BLaER1 (cell line): ENCODE measurements at regions not wholly inside any gene's neighbourhood (a gene's known extent, or its start where the extent isn't known, plus 50 kb on each side); places are given as distances from the start of the nearest gene placed in this dataset.

Experiments used
- H3K27ac ChIP-seq: shearing (Covaris generic); formaldehyde crosslinking; 2 replicates; pipeline ENCODE4 v1.8.1; 2022
- H3K27me3 ChIP-seq: shearing (Covaris generic); formaldehyde crosslinking; 2 replicates; pipeline ENCODE4 v1.8.1; 2022
- H3K36me3 ChIP-seq: shearing (Covaris generic); formaldehyde crosslinking; 2 replicates; pipeline ENCODE4 v1.8.1; 2022
- H3K4me1 ChIP-seq: shearing (Covaris generic); formaldehyde crosslinking; 2 replicates; pipeline ENCODE4 v1.8.1; 2022
- H3K4me2 ChIP-seq: shearing (Covaris generic); formaldehyde crosslinking; 2 replicates; pipeline ENCODE4 v1.8.1; 2022
- H3K4me3 ChIP-seq: shearing (Covaris generic); formaldehyde crosslinking; 2 replicates; pipeline ENCODE4 v1.8.1; 2022
- H3K9ac ChIP-seq: shearing (Covaris generic); formaldehyde crosslinking; 2 replicates; pipeline ENCODE4 v1.8.1; 2022
- H3K9me3 ChIP-seq: shearing (Covaris generic); formaldehyde crosslinking; 2 replicates; pipeline ENCODE4 v1.8.1; 2022
- H4K20me1 ChIP-seq: shearing (Covaris generic); formaldehyde crosslinking; 2 replicates; pipeline ENCODE4 v1.8.1; 2022
- Cebpa-rat ChIP-seq: shearing (Covaris generic); IDR thresholded peaks from 2 replicates; pipeline ENCODE4 v1.8.1; 2022

- H3K4me3 ChIP-seq = no peak overlapping the region
- H3K4me2 ChIP-seq = no peak overlapping the region
- H3K9me3 ChIP-seq = no peaks in the 10 kb centered on the region
- H3K27ac ChIP-seq = no peak overlapping the region
- no peaks in the 10 kb centered on the region for H4K20me1 ChIP-seq
- no peaks in the 10 kb centered on the region for H3K4me1 ChIP-seq
- H3K36me3 ChIP-seq = no peaks in the 10 kb centered on the region
- H3K9ac ChIP-seq = no peak overlapping the region
- TF ChIP-seq Cebpa-rat = no peak
- H3K27me3 ChIP-seq = no peaks in the 10 kb centered on the region
Measured at GRCh38 chr6:112800916-112801315, 453.8 kb downstream of the RFPL4B start.

- Histone ChIP-seq H3K4me3 (no peak overlapping the region), H3K27me3 (no peaks in the 10 kb centered on the region)
Measured at GRCh38 chr6:112801468-112802080, 454.4 kb downstream of the RFPL4B start.

GRCh38 chr6:112802144-112802543 is 455.0 kb downstream of the RFPL4B start:
- no peaks in the 10 kb centered on the region for H3K36me3 ChIP-seq
- no peaks in the 10 kb centered on the region for H3K4me1 ChIP-seq
- no peaks in the 10 kb centered on the region for H3K9me3 ChIP-seq
- H3K27me3 ChIP-seq = no peaks in the 10 kb centered on the region
- H4K20me1 ChIP-seq = no peaks in the 10 kb centered on the region
- no peak for TF ChIP-seq Cebpa-rat
- H3K27ac ChIP-seq = no peak overlapping the region
- H3K9ac ChIP-seq = no peak overlapping the region
- H3K4me3 ChIP-seq = no peak overlapping the region
- H3K4me2 ChIP-seq = no peak overlapping the region

More at GRCh38 chr6:112801468-112802080, 454.4 kb downstream of the RFPL4B start:
- Histone ChIP-seq H3K4me1 (no peaks in the 10 kb centered on the region), H3K9me3 (no peaks in the 10 kb centered on the region), H3K9ac (no peak overlapping the region), H3K36me3 (no peaks in the 10 kb centered on the region), H3K4me2 (no peak overlapping the region), H4K20me1 (no peaks in the 10 kb centered on the region), H3K27ac (no peak overlapping the region)
- no peak for TF ChIP-seq Cebpa-rat

- no peak for TF ChIP-seq Cebpa-rat
- no peak overlapping the region for H3K27ac ChIP-seq
- H3K9ac ChIP-seq = no peak overlapping the region
- H3K9me3 ChIP-seq = no peaks in the 10 kb centered on the region
- no peak overlapping the region for H3K4me2 ChIP-seq
- H3K4me3 ChIP-seq = no peak overlapping the region
- H3K4me1 ChIP-seq = no peaks in the 10 kb centered on the region
- no peaks in the 10 kb centered on the region for H3K27me3 ChIP-seq
- H3K36me3 ChIP-seq = no peaks in the 10 kb centered on the region
- no peaks in the 10 kb centered on the region for H4K20me1 ChIP-seq
Measured at GRCh38 chr6:112804638-112805330, 457.7 kb downstream of the RFPL4B start.

- no peaks in the 10 kb centered on the region for H3K9me3 ChIP-seq
- TF ChIP-seq Cebpa-rat = no peak
- no peaks in the 10 kb centered on the region for H3K36me3 ChIP-seq
Measured at GRCh38 chr6:112806163-112806865, 459.2 kb downstream of the RFPL4B start.

GRCh38 chr6:112821476-112821875 is 474.3 kb downstream of the RFPL4B start:
- H3K4me3 ChIP-seq = no peak overlapping the region
- H3K9ac ChIP-seq = no peak overlapping the region
- no peaks in the 10 kb centered on the region for H3K36me3 ChIP-seq
- no peaks in the 10 kb centered on the region for H4K20me1 ChIP-seq
- H3K9me3 ChIP-seq = no peaks in the 10 kb centered on the region
- no peak for TF ChIP-seq Cebpa-rat
- H3K27me3 ChIP-seq = no peaks in the 10 kb centered on the region
- no peaks in the 10 kb centered on the region for H3K4me1 ChIP-seq
- no peak overlapping the region for H3K27ac ChIP-seq
- H3K4me2 ChIP-seq = no peak overlapping the region

More at GRCh38 chr6:112806163-112806865, 459.2 kb downstream of the RFPL4B start:
- H4K20me1 ChIP-seq = no peaks in the 10 kb centered on the region
- no peak overlapping the region for H3K27ac ChIP-seq
- no peaks in the 10 kb centered on the region for H3K27me3 ChIP-seq
- no peak overlapping the region for H3K4me3 ChIP-seq
- no peak overlapping the region for H3K4me2 ChIP-seq
- no peaks in the 10 kb centered on the region for H3K4me1 ChIP-seq
- no peak overlapping the region for H3K9ac ChIP-seq

GRCh38 chr6:112822769-112823168 is 475.6 kb downstream of the RFPL4B start:
- no peak overlapping the region for H3K27ac ChIP-seq
- no peaks in the 10 kb centered on the region for H3K9me3 ChIP-seq
- no peak for TF ChIP-seq Cebpa-rat
- no peak overlapping the region for H3K4me3 ChIP-seq
- no peaks in the 10 kb centered on the region for H4K20me1 ChIP-seq
- no peaks in the 10 kb centered on the region for H3K27me3 ChIP-seq
- no peak overlapping the region for H3K9ac ChIP-seq
- H3K4me2 ChIP-seq = no peak overlapping the region
- no peaks in the 10 kb centered on the region for H3K4me1 ChIP-seq
- H3K36me3 ChIP-seq = no peaks in the 10 kb centered on the region

GRCh38 chr6:112827793-112828192 is 480.7 kb downstream of the RFPL4B start:
- Histone ChIP-seq H3K4me2 (no peak overlapping the region), H3K4me1 (no peaks in the 10 kb centered on the region), H4K20me1 (no peaks in the 10 kb centered on the region), H3K9ac (no peak overlapping the region), H3K27ac (no peak overlapping the region), H3K36me3 (no peaks in the 10 kb centered on the region), H3K9me3 (no peaks in the 10 kb centered on the region), H3K27me3 (no peaks in the 10 kb centered on the region), H3K4me3 (no peak overlapping the region)
- TF ChIP-seq Cebpa-rat = no peak

GRCh38 chr6:112831022-112831421 is 483.9 kb downstream of the RFPL4B start:
- Histone ChIP-seq H3K9ac (no peak overlapping the region), H4K20me1 (no peaks in the 10 kb centered on the region), H3K36me3 (no peaks in the 10 kb centered on the region), H3K4me3 (no peak overlapping the region), H3K27ac (no peak overlapping the region), H3K27me3 (no peaks in the 10 kb centered on the region), H3K4me1 (no peaks in the 10 kb centered on the region), H3K4me2 (no peak overlapping the region), H3K9me3 (no peaks in the 10 kb centered on the region)
- no peak for TF ChIP-seq Cebpa-rat

- H3K9me3 ChIP-seq = no peaks in the 10 kb centered on the region
Measured at GRCh38 chr6:112833581-112834131, 486.5 kb downstream of the RFPL4B start.

More at GRCh38 chr6:112833581-112834131, 486.5 kb downstream of the RFPL4B start:
- no peak overlapping the region for H3K27ac ChIP-seq
- no peak overlapping the region for H3K4me3 ChIP-seq
- no peak overlapping the region for H3K4me2 ChIP-seq
- H3K9ac ChIP-seq = no peak overlapping the region
- H3K27me3 ChIP-seq = no peaks in the 10 kb centered on the region
- no peak for TF ChIP-seq Cebpa-rat
- no peaks in the 10 kb centered on the region for H3K36me3 ChIP-seq
- no peaks in the 10 kb centered on the region for H4K20me1 ChIP-seq
- no peaks in the 10 kb centered on the region for H3K4me1 ChIP-seq
